ENCODE measurements at regions not wholly inside any gene's neighbourhood (a gene's known extent, or its start where the extent isn't known, plus 50 kb on each side); places are given as distances from the start of the nearest gene placed in this dataset.

DNA sequence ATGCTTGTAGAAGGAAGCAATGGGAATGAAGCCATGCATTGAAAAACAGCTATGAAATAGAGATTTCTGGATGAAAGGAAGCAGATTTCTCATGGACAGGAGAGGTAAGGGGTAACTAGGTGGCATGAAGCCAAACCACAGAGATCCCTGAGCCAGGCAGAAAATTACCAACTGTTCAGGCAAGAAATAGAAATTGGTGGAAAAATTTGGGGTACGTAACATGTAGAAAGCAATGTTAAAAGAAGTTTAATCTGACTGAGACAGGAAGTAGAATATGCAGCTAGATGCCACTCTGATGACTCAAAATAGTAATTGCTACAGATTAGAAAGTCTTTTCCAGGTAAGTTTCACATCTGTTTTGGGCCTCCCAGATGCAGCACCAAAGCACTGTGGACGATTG, 928.5 kb upstream of the CELF4 start:
- Histone ChIP-seq H3K4me2 (ENCODE audit: insufficient read depth in 1 of 2, low read depth in 2 of 2, low read length in 2 of 2) (no peak overlapping the region), H4K91ac (replicated peaks; ENCODE audit: insufficient read length, low read length) (no peak overlapping the region), H3K27me3 (replicated peaks in 1 of 4; ENCODE audit: control insufficient read depth in 3 of 4, extremely low read depth in 1 of 4, insufficient read depth in 3 of 4, low read length in 3 of 4) (no peaks in the 10 kb centered on the region), H4K8ac (ENCODE audit: extremely low read depth, insufficient read depth, low read length) (no peak overlapping the region), H3K4me1 (replicated peaks in 1 of 4; ENCODE audit: control insufficient read depth in 3 of 4, insufficient read depth in 4 of 4, low read length in 3 of 4) (no peaks in the 10 kb centered on the region; a peak in 1 of 7 replicates), H3K18ac (ENCODE audit: extremely low read depth, low read length) (no peak overlapping the region), H2BK120ac (replicated peaks; ENCODE audit: low read depth, low read length) (no peak overlapping the region), H3K4me3 (ENCODE audit: extremely low read depth in 1 of 4, insufficient read depth in 2 of 4, low read depth in 3 of 4, low read length in 4 of 4) (no peak overlapping the region), H2BK5ac (ENCODE audit: low read depth, low read length) (no peak overlapping the region), H2AFZ (ENCODE audit: low read length) (no peak overlapping the region), H2AK5ac (ENCODE audit: low read depth, low read length) (no peak overlapping the region), H3K79me2 (ENCODE audit: control insufficient read depth in 1 of 2, insufficient read depth in 2 of 2, low read length in 2 of 2) (no peaks in the 10 kb centered on the region), H3K9me3 (ENCODE audit: insufficient read depth in 2 of 2, low read depth in 1 of 2, low read length in 1 of 2) (no peaks in the 10 kb centered on the region), H4K5ac (ENCODE audit: insufficient read length, low read depth, low read length) (no peak overlapping the region), H3K36me3 (ENCODE audit: control insufficient read depth in 2 of 4, insufficient read depth in 4 of 4, low read length in 3 of 4) (no peaks in the 10 kb centered on the region), H3K4ac (replicated peaks; ENCODE audit: insufficient read length, low read depth, low read length) (no peak overlapping the region), H3K56ac (replicated peaks; ENCODE audit: insufficient read length, low read depth, low read length) (no peak overlapping the region), H2BK12ac (ENCODE audit: low read depth, low read length) (no peak overlapping the region), H3K14ac (ENCODE audit: insufficient read length) (no peak overlapping the region), H3K9ac (replicated peaks in 1 of 4; ENCODE audit: extremely low read depth in 1 of 4, low read depth in 3 of 4, low read length in 3 of 4) (no peak overlapping the region), H2BK20ac (ENCODE audit: low read length) (no peak overlapping the region), H3K23ac (ENCODE audit: insufficient read length) (no peak overlapping the region), H4K20me1 (replicated peaks in 1 of 2; ENCODE audit: control insufficient read depth in 1 of 2, insufficient read depth in 2 of 2, low read length in 2 of 2) (no peaks in the 10 kb centered on the region), H3K27ac (ENCODE audit: low read depth, low read length) (no peak overlapping the region), H2BK15ac (ENCODE audit: low read length) (no peak overlapping the region), H3K79me1 (ENCODE audit: low read depth, low read length) (no peaks in the 10 kb centered on the region), H3K23me2 (ENCODE audit: low read depth, low read length) (no peaks in the 10 kb centered on the region)
- ChIA-PET POLR2A (ENCODE audit: partially characterized antibody) (no interaction called here), CTCF (ENCODE audit: partially characterized antibody) (no interaction called here)
- TF ChIP-seq YY1 (IDR thresholded peaks at IDR 0.05; ENCODE audit: low read depth, low read length) = no peak
- whole genome bisulfite sequencing, 2 experiments (ENCODE audit: extremely low coverage in 1 of 2, insufficient coverage in 1 of 2, insufficient read length in 1 of 2, insufficient replicate concordance in 2 of 2, low coverage in 1 of 2, low lambda C conversion rate in 2 of 2, missing lambda C conversion rate in 1 of 2) = 50% methylated on average over 2 of the region's 2 CpGs; no CpG with 5 or more reads in 1 of the 2 experiments
- DNase-seq (ENCODE audit: low read depth in 1 of 2, low spot score in 2 of 2) (no peak), FAIRE-seq (no peak)

Measured in H1 (cell line).